A549 (cell line): ENCODE measurements at regions not wholly inside any gene's neighbourhood (a gene's known extent, or its start where the extent isn't known, plus 50 kb on each side); places are given as distances from the start of the nearest gene placed in this dataset.
A peak's percentile ranks its signal among the peaks of the same experiment; 100 is the strongest.

Experiments used
- FOSL2 ChIP-seq, 2 experiments: fragments of 450-650 bp in 1 of 2; fragments of >200 bp in 1 of 2; sonication (Bioruptor Twin) in 1 of 2; formaldehyde crosslinking; IDR thresholded peaks; 2 replicates each; pipeline versions ENCODE4 v1.5.0 to v1.6.1; 2016 to 2020; ENCODE audit warnings: mild to moderate bottlenecking in 1 of 2, moderate library complexity in 1 of 2
- PHF8 ChIP-seq: fragments of 200-600 bp; sonication (generic); IDR thresholded peaks from 2 replicates; pipeline ENCODE4 v1.6.1; 2016; ENCODE audit warnings: low read depth, mild to moderate bottlenecking, antibody characterized with exemption, moderate library complexity, borderline replicate concordance
- POLR2AphosphoS2 ChIP-seq: conservative IDR thresholded peaks from 2 replicates; pipeline ENCODE4 v1.6.1; 2012; ENCODE audit warnings: low read length, improper control_type of control experiment, inconsistent platforms
- RAD21 ChIP-seq, 2 experiments: fragments of >200 bp in 1 of 2; sonication (Bioruptor Twin) in 1 of 2; formaldehyde crosslinking in 1 of 2; IDR thresholded peaks in 1 of 2; conservative IDR thresholded peaks in 1 of 2; 2 replicates in 1 of 2; 3 replicates in 1 of 2; pipeline ENCODE4 v1.6.1; 2012 to 2018; ENCODE audit warnings: inconsistent platforms in 1 of 2
- SREBF2 ChIP-seq: fragments of 450-650 bp; IDR thresholded peaks from 2 replicates; pipeline ENCODE4 v1.6.1; 2014; ENCODE audit warnings: mild to moderate bottlenecking, moderate library complexity
- TF ChIP-seq, protein P1 (sequence below): fragments of >200 bp; sonication (Bioruptor Twin); formaldehyde crosslinking; IDR thresholded peaks from 3 replicates; pipeline ENCODE4 v1.5.1; 2016
- TF ChIP-seq, protein P2 (sequence below): fragments of 450-650 bp; IDR thresholded peaks from 2 replicates; pipeline ENCODE4 v1.6.1; 2014; ENCODE audit warnings: antibody characterized with exemption
- TF ChIP-seq, protein P3 (sequence below): fragments of 200-600 bp; sonication (generic); IDR thresholded peaks from 2 replicates; pipeline ENCODE4 v1.6.1; 2016; ENCODE audit warnings: antibody characterized with exemption, mild to moderate bottlenecking, moderate library complexity

DNA sequence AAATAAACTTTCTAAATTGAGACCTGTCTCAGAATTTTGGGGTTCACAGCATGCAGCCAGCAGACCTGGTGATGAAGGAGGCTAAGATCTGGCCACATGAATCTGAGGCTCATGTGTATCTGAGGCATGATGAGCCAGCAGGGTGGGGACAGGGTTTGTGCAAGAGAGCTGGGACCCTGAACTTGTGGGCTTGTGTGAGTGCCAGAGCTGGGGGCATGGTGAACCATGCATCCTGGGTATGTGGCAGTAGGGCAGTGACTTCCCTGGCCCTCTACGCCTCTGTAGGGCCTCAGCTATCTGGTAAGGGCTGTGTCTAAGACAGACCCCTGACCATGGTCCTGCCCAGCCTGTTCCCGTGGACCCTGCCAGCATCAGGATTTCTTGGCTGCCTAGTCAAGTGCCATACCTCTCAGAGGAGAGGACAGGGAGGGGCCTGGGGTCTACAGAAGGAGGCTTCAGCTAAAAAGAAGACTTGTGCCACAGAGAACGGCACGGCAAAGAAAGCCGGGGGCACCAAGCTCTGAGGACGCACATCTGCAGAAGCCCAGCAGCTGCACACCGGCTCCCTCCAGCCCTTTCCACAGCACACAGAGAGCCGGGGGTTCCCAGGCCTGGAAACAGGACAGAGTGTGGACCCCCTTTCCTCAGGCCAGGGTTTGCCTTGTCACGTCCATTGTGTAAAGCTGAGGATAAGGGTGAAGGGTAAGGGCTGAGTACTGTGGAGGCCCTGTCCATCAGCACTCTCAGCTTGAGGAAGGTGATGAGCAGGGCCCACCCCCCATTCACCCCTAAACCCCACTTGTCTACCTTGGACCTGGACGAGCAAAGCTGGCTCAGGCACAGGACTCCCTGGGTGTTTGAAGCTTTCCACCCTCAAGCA, 130.1 kb downstream of the MRPL36 start:
- TF ChIP-seq, protein P1, sequence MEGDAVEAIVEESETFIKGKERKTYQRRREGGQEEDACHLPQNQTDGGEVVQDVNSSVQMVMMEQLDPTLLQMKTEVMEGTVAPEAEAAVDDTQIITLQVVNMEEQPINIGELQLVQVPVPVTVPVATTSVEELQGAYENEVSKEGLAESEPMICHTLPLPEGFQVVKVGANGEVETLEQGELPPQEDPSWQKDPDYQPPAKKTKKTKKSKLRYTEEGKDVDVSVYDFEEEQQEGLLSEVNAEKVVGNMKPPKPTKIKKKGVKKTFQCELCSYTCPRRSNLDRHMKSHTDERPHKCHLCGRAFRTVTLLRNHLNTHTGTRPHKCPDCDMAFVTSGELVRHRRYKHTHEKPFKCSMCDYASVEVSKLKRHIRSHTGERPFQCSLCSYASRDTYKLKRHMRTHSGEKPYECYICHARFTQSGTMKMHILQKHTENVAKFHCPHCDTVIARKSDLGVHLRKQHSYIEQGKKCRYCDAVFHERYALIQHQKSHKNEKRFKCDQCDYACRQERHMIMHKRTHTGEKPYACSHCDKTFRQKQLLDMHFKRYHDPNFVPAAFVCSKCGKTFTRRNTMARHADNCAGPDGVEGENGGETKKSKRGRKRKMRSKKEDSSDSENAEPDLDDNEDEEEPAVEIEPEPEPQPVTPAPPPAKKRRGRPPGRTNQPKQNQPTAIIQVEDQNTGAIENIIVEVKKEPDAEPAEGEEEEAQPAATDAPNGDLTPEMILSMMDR = no peak
- TF ChIP-seq, protein P2, sequence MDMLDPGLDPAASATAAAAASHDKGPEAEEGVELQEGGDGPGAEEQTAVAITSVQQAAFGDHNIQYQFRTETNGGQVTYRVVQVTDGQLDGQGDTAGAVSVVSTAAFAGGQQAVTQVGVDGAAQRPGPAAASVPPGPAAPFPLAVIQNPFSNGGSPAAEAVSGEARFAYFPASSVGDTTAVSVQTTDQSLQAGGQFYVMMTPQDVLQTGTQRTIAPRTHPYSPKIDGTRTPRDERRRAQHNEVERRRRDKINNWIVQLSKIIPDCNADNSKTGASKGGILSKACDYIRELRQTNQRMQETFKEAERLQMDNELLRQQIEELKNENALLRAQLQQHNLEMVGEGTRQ = no peak
- no peak for TF ChIP-seq PHF8
- no peak for TF ChIP-seq SREBF2
- TF ChIP-seq, protein P3, sequence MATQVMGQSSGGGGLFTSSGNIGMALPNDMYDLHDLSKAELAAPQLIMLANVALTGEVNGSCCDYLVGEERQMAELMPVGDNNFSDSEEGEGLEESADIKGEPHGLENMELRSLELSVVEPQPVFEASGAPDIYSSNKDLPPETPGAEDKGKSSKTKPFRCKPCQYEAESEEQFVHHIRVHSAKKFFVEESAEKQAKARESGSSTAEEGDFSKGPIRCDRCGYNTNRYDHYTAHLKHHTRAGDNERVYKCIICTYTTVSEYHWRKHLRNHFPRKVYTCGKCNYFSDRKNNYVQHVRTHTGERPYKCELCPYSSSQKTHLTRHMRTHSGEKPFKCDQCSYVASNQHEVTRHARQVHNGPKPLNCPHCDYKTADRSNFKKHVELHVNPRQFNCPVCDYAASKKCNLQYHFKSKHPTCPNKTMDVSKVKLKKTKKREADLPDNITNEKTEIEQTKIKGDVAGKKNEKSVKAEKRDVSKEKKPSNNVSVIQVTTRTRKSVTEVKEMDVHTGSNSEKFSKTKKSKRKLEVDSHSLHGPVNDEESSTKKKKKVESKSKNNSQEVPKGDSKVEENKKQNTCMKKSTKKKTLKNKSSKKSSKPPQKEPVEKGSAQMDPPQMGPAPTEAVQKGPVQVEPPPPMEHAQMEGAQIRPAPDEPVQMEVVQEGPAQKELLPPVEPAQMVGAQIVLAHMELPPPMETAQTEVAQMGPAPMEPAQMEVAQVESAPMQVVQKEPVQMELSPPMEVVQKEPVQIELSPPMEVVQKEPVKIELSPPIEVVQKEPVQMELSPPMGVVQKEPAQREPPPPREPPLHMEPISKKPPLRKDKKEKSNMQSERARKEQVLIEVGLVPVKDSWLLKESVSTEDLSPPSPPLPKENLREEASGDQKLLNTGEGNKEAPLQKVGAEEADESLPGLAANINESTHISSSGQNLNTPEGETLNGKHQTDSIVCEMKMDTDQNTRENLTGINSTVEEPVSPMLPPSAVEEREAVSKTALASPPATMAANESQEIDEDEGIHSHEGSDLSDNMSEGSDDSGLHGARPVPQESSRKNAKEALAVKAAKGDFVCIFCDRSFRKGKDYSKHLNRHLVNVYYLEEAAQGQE = peak; percentile 50; the same call in 1 of the 2 replicates
- no peak for TF ChIP-seq FOSL2 (IDR thresholded peaks at IDR 0.05)
- no peak for TF ChIP-seq FOSL2 (CRISPR knock-in tag; IDR thresholded peaks at IDR 0.05)
- TF ChIP-seq RAD21 (conservative IDR thresholded peaks at IDR 0.05 in 1 of 2, IDR thresholded peaks at IDR 0.05 in 1 of 2) = no peak
- no peak for TF ChIP-seq POLR2AphosphoS2
